ENCODE measurements at regions not wholly inside any gene's neighbourhood (a gene's known extent, or its start where the extent isn't known, plus 50 kb on each side); places are given as distances from the start of the nearest gene placed in this dataset.

DNA sequence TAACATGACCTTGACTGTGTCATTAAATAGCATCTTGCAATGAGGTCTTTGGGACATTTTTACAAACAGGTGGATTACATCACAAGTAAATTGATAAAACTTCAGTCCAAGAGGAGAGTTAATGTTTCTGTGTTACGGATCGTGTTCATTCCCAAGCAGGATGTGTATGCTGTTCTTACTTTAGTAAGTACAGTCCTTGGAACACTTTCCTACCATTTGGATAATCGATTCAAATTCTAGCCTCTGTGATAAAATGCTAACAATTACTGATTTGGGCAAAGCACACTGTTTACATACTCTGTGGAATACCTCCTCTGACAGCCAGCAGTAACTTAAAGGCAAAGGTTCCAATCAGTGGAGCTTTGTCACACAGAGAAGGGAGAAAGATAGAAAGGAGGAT is 351.7 kb downstream of the FAT3 start:
- no peaks in the 10 kb centered on the region for H3K27me3 ChIP-seq (ENCODE audit: control insufficient read depth, insufficient read depth, low read length)
- no peak overlapping the region for H3K4me2 ChIP-seq (ENCODE audit: extremely low read depth, insufficient read depth, low read length)
- no peak overlapping the region for H3K9ac ChIP-seq (ENCODE audit: insufficient read depth, low read length)
- no peak overlapping the region for H2AFZ ChIP-seq (ENCODE audit: low read length)
- H3K79me2 ChIP-seq (ENCODE audit: control insufficient read depth, insufficient read depth, low read length), result no peaks in the 10 kb centered on the region
- no peaks in the 10 kb centered on the region for H4K20me1 ChIP-seq (ENCODE audit: control insufficient read depth, extremely low read depth, insufficient read depth, low read length)
- H3K9me3 ChIP-seq (ENCODE audit: control insufficient read depth, insufficient read depth, low read depth, low read length), result no peaks in the 10 kb centered on the region
- no peak for DNase-seq (ENCODE audit: low read depth in 2 of 2)
- H3K4me3 ChIP-seq (replicated peaks in 1 of 4; ENCODE audit: control extremely low read depth in 1 of 4, insufficient read depth in 1 of 4, low read depth in 3 of 4, low read length in 4 of 4), result no peak overlapping the region
- H3K27ac ChIP-seq (ENCODE audit: insufficient read depth, low read length), result no peak overlapping the region
- no peak for TF ChIP-seq EZH2 (IDR thresholded peaks at IDR 0.05; ENCODE audit: low read length, missing control alignments)
- TF ChIP-seq, protein P1, sequence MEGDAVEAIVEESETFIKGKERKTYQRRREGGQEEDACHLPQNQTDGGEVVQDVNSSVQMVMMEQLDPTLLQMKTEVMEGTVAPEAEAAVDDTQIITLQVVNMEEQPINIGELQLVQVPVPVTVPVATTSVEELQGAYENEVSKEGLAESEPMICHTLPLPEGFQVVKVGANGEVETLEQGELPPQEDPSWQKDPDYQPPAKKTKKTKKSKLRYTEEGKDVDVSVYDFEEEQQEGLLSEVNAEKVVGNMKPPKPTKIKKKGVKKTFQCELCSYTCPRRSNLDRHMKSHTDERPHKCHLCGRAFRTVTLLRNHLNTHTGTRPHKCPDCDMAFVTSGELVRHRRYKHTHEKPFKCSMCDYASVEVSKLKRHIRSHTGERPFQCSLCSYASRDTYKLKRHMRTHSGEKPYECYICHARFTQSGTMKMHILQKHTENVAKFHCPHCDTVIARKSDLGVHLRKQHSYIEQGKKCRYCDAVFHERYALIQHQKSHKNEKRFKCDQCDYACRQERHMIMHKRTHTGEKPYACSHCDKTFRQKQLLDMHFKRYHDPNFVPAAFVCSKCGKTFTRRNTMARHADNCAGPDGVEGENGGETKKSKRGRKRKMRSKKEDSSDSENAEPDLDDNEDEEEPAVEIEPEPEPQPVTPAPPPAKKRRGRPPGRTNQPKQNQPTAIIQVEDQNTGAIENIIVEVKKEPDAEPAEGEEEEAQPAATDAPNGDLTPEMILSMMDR (conservative IDR thresholded peaks at IDR 0.05 in 1 of 2, IDR thresholded peaks at IDR 0.05 in 1 of 2; ENCODE audit: low read depth in 1 of 2, low read length in 2 of 2), result no peak
- H3K4me1 ChIP-seq (ENCODE audit: control insufficient read depth, extremely low read depth, insufficient read depth, low read length), result no peaks in the 10 kb centered on the region
- no peaks in the 10 kb centered on the region for H3K36me3 ChIP-seq (ENCODE audit: control insufficient read depth, insufficient read depth, low read length)

DNA sequence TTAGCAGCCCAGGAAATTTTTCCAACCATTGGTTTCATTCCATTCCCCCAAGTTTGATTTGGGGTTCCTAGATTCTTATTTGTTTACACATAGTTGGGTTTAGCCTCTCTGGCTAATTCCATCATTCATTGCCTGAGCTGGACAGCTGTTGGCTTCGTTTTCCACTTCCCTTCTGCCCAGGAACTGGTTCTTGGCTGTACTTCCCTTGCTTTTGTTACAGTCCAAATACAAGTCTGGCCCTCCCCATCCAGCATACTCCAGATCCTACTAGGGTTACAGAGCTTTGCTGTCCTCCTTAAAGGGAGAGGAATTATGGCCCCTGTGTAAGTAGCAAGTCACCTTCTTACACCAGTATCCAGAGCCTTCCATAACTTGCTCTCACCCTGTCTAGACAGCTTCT is 356.3 kb downstream of the FAT3 start:
- H3K36me3 ChIP-seq (ENCODE audit: control insufficient read depth, insufficient read depth, low read length), result no peaks in the 10 kb centered on the region
- no peak overlapping the region for H3K4me3 ChIP-seq (replicated peaks in 1 of 4; ENCODE audit: control extremely low read depth in 1 of 4, insufficient read depth in 1 of 4, low read depth in 3 of 4, low read length in 4 of 4)
- H3K4me1 ChIP-seq (ENCODE audit: control insufficient read depth, extremely low read depth, insufficient read depth, low read length), result no peaks in the 10 kb centered on the region
- H4K20me1 ChIP-seq (ENCODE audit: control insufficient read depth, extremely low read depth, insufficient read depth, low read length), result no peaks in the 10 kb centered on the region
- peak in 1 of 2 donors; percentile 6 for DNase-seq (ENCODE audit: low read depth in 2 of 2)
- H3K9ac ChIP-seq (ENCODE audit: insufficient read depth, low read length), result no peak overlapping the region
- no peak overlapping the region for H3K4me2 ChIP-seq (ENCODE audit: extremely low read depth, insufficient read depth, low read length)
- no peaks in the 10 kb centered on the region for H3K9me3 ChIP-seq (ENCODE audit: control insufficient read depth, insufficient read depth, low read depth, low read length)
- no peaks in the 10 kb centered on the region for H3K79me2 ChIP-seq (ENCODE audit: control insufficient read depth, insufficient read depth, low read length)
- H2AFZ ChIP-seq (ENCODE audit: low read length), result no peak overlapping the region
- no peak overlapping the region for H3K27ac ChIP-seq (ENCODE audit: insufficient read depth, low read length)
- TF ChIP-seq, protein P1 (conservative IDR thresholded peaks at IDR 0.05 in 1 of 2, IDR thresholded peaks at IDR 0.05 in 1 of 2; ENCODE audit: low read depth in 1 of 2, low read length in 2 of 2), result no peak
- no peak for TF ChIP-seq EZH2 (IDR thresholded peaks at IDR 0.05; ENCODE audit: low read length, missing control alignments)
- no peaks in the 10 kb centered on the region for H3K27me3 ChIP-seq (ENCODE audit: control insufficient read depth, insufficient read depth, low read length)

DNA sequence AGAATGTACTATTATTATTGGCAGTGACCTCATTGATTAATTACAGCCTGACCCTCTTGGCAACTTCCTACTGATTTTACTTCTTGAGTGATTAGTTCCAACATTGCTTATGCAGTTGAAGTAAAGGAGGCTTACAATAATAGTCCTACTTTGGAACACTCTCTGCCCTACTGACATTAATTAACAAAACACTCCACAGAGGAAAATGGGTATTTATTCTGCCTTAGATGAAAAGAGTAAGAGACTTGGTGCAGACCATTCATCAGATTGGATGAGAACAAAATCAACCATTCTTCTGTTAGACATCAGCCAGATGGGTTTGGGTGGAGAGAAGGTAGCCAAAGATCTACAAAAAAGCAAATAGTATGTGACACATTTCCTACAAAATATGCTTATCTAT is 363.8 kb downstream of the FAT3 start:
- Histone ChIP-seq H3K27me3 (ENCODE audit: control insufficient read depth, insufficient read depth, low read length) (no peaks in the 10 kb centered on the region), H3K9me3 (ENCODE audit: control insufficient read depth, insufficient read depth, low read depth, low read length) (no peaks in the 10 kb centered on the region), H4K20me1 (ENCODE audit: control insufficient read depth, extremely low read depth, insufficient read depth, low read length) (no peaks in the 10 kb centered on the region), H3K79me2 (ENCODE audit: control insufficient read depth, insufficient read depth, low read length) (no peaks in the 10 kb centered on the region), H3K4me1 (ENCODE audit: control insufficient read depth, extremely low read depth, insufficient read depth, low read length) (no peaks in the 10 kb centered on the region), H3K27ac (ENCODE audit: insufficient read depth, low read length) (no peak overlapping the region), H3K4me2 (ENCODE audit: extremely low read depth, insufficient read depth, low read length) (no peak overlapping the region), H2AFZ (ENCODE audit: low read length) (no peak overlapping the region), H3K4me3 (replicated peaks in 1 of 4; ENCODE audit: control extremely low read depth in 1 of 4, insufficient read depth in 1 of 4, low read depth in 3 of 4, low read length in 4 of 4) (no peak overlapping the region), H3K9ac (ENCODE audit: insufficient read depth, low read length) (no peak overlapping the region), H3K36me3 (ENCODE audit: control insufficient read depth, insufficient read depth, low read length) (no peaks in the 10 kb centered on the region)
- TF ChIP-seq, protein P1 (conservative IDR thresholded peaks at IDR 0.05 in 1 of 2, IDR thresholded peaks at IDR 0.05 in 1 of 2; ENCODE audit: low read depth in 1 of 2, low read length in 2 of 2), result no peak
- TF ChIP-seq EZH2 (IDR thresholded peaks at IDR 0.05; ENCODE audit: low read length, missing control alignments), result no peak
- DNase-seq (ENCODE audit: low read depth in 2 of 2), result no peak
